GM21619 (cell line): ENCODE measurements at regions not wholly inside any gene's neighbourhood (a gene's known extent, or its start where the extent isn't known, plus 50 kb on each side); places are given as distances from the start of the nearest gene placed in this dataset.

Experiments used
- ATAC-seq: cut with Tn5 transposase; IDR thresholded peaks from one replicate; pipeline ENCODE4 v1.9.1; 2021; ENCODE audit not compliant: unreplicated experiment

DNA sequence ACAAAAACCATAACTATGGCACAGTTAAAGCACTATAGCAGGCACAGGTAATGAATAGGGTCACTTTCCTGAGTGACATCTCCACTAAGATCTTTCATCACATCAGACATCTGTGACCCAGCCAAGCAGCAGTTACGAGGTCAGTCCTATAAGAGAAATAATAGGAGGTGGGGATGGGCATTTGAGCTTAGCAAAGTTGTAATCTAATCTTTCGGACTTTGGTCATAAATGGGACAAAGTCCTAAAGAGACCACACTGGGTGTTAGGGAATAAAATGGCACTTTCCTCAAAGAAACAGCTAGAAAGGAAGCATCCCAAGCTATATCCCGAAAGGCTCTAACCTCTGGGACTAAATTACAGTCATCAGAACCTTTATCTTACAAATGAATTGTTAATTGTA is 432.2 kb downstream of the PIK3R1 start:
- no peak for ATAC-seq

DNA sequence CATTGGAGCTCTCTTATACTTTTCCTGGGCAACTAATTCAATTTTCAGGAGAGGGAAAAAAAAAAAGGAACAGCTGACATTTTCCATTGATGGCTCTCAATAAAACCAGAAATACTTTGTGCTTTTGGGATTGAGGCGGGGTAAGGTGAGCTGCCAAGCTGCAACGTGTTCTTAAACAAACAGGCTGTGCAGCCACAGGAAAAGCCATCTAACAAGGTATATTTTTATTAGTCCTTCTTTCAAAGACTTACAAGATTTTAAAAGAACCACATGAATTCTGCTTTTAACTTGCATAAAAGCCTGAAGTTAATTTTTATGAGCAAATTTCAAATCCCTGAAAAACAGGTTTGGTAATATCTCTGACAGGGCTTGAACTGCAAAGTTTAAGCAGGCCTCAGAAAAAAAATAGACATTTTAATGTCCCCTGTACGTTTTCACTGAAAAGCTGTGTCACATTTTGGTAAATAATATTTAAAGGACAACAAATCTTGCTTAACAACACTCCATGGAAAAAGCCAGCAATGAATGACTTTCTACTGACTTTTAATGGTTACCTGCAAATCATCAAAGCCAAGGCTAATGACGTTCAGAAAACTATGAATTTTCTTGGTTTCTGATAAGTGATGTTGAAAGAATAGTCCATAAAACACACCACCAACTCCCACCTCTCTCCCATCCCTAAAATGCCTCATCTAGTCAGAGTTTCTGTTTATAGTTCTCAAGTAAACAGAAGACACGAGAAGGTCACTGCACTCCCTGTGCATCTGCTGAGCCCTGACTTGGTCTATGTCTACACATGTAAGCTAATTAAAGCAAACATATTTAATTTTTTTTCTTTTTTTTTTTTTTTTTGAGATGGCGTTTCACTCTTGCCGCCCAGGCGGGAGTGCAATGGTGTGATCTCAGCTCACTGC is 433.6 kb downstream of the PIK3R1 start:
- ATAC-seq, result no peak

DNA sequence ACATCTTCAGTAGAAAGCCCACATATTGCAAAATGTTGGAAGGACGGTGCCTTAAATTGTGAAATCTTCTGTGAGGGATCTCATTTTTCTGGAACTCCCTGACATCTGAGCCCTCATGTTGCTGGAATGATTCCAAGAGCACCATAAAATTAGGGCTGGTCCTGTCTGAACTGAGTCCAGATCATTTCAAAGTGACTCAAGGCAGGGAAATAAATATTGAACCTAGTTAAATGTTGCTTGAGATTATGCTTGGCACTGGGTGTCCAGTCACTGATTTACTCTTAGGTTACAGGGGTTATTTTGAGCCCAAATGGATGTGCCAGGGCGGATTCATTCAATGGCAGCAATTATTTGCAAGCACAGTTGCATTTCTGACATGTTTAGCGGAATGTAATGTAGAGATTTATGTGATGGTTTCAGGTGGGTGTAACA is 437.0 kb downstream of the PIK3R1 start:
- no peak for ATAC-seq

DNA sequence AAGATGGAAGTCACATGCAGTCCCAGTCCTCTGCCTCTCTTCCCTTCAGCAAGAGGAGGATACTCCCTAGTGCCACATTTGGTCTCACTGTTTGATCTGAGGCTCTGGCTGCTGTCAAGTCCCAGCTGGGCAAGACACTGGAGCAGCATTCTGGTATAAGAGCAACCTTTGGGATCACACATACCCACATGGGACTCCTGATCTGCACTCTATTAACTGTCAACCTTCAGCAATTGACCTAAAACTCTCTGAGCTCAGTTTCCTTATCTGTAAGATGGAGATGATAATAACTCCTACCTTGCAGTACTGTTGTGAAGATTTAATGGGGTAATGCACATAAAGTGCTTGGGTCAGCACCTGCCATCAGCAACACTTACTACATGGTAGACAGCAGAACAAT is 437.9 kb downstream of the PIK3R1 start:
- no peak for ATAC-seq

DNA sequence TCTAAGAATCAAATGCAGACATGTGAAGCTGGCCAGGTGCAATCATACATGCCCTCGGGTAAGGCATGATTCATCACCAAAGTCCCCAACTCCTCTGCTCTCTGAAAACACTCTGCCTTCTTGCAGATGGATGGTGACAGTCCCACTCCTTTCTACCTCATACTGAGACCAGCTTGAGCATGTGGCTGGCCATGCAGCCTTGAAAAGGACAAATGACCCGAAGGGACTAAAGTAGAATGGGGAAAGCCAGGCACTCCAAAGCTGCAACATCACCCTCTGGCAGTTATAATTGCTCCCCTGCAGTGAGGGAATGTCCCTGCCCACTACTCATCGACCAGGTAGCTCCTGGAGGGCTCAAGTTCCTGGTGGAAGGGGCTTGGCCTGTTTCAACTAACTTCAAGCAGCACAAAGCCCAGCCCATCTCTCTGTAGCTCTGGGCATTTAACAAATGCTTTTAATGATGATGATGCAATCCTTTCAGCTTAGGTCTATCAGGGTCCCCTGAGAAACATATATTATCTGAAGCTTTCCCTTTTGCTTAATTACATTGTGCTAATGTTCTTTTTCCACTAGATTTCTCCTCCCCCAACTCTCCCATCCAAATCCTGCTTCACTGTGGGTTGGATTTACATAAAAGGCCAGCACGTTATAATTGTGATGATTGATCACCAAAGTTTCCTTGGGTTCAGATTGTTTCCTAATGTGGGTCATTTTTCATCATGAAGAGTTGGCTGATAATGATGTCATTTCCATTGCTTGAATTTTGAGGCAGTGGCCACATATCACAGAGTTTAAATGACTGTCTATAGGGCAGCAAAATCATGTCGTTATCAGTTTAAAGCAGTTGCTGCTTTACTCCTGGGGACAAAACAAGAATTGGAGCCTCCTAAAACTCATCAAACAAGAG is 436.5 kb upstream of the SLC30A5 start:
- peak; percentile 49 for ATAC-seq

DNA sequence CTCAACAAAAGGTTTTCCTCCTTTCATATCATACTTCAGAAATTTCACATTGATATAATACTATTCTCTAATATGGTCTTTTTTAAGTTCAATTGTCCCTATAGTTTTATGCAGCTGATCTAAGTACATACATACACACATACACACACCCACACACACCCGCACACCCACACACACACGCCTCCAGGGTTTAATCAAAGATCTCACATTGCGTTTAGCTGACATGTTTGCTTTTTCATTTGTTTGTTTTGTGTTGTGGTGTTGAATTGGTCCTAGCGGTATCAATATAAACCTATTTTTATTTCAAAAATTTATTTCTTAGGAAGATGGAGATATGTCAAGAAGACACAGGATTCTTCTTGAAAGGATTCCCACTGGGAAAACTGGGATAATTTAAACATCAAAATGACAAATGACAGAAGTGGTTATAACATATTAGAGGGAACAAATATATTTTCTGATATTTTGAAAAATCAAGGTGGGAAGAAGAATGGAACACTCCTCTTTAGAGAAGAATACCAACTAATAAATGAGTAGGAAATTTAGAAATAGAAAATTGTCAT is 434.9 kb upstream of the SLC30A5 start:
- ATAC-seq, result no peak

DNA sequence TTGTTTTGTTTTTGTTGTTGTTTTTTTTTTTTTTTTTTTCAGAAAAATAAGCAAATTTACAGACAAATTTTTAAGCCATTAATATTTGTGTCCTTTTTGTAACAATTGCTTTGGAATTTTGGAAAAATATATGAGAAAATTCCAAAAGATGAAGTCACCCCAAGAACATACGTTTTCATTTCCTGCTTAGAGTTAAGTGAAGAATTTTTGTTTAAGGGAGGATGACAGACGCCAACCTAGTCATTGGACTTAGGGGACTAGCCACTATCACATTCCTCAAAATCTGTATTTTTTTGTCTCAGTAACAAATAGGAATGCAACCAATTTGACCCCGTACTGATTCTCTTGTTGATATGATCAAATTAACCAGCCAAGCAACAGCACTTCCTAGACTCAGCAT is 433.9 kb upstream of the SLC30A5 start:
- no peak for ATAC-seq

DNA sequence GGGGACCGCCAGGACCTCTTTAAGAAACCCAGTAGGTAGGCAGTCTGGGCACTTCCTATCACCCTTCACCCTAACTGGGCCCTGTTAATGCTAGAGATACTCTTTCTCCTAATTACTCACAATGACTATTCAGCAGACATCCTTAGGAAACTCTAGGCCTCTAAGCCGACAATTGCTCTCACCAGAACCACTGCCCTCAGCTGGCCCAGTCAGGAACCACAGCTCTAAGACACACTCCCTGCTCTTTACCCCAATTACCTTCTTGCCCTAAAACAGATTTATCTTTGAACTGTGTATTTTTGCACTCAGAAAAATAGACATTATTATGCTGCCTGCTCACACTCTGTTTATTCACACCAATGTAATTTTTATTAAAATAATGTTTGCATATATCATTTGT is 432.6 kb upstream of the SLC30A5 start:
- ATAC-seq, result peak; percentile 68

DNA sequence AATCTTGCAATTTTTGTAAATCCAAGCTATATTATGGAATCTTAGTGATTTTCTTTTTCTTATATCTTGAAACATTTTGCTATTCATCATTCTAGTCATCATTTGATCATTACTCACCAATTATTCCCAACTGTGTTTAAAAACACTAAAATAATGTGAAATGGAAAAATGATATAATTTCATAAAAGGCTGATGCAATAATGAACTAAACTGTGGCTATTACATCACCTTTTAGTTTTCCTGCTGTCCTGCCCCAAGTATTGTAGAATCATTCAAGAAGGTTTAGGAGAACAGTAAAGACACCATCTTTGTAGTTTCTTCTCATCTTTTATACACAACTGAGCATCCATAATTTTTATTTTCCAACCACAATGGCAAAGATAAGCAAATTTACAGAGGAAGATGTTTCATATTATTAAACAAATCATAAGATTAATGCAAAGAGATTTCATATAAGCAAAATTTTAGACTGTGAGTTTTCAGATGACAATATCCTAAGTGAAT is 431.0 kb upstream of the SLC30A5 start:
- ATAC-seq, result no peak

DNA sequence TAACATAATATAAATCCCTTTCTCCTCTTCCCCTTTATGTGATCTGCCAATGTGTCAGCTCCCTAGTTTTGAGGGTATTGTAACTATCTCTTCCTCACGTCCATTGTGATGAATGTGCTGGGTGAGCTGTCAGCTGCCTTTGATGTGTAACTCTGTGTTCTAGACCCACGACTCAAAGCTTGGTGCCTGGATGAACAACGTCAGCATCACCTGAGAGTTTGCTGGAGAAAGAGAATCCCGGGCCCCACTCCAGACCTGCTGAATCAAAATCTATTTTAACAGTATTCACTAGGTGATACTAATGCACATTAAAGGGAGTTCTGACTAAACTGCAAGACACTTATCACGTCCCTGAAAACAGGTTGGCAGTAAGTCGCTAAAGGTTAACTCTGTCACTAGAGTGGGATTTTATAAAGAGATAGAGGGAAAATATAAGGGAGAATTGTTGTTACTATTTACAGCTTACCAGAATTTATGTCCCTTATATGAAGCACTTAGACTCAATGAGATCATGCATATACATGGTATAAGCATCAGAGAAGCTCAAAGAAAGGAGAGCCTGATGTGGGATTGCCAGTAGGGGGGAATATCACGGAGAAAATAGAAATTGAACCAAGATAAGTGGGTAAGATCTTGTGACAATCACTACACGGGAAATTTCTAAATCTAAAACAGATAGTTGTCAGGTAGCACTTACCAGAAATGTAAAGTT is 423.8 kb upstream of the SLC30A5 start:
- ATAC-seq, result no peak

DNA sequence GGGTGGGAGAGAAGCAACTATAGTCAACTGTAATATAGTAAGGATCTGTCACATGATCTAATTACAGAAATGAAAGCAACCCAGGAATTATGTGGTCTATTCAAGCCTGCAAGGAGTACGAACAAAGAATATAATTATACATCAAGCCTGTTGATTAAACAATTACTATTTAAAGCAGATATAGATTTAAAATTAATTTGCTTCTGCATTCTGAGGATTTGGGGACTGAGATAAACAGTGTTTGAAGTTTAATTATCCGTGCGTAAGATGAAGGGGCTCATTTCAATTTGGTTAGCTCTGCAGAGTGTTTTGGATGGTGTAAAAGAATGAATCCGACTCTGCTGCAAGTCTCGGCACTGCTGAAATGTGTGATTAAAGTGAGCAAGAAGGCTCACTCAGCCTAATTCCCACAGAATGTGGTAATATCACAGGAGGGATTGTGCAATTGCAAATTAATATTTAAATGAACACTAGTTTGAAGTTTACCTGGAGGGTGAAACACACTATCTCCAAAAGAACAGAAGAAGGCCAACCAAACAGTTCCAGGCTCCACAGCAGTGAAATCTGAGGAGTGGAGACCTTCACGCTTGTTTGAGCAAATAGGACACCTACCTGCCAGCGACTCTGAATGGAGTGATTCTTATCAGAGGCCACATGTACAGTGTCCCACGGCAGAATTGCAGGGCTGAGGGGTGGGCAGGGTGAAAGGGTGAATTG is 420.6 kb upstream of the SLC30A5 start:
- no peak for ATAC-seq

DNA sequence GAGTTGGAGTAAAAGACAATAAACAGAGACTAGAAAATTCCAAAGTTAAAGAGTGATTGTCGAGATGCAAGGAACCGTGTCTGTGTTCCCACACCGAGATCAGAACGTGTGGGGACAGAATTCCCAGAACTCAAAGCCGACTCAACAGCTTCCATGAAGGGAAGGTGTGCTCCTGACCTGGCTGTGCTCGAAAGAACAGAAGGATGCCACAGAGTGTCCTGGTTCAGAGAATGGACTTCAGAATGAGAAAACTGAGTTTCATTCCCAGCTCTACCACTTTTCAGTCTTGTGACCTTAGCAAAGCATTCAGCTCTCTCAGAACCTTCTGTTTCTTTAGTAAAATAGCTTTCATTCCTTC is 420.0 kb upstream of the SLC30A5 start:
- ATAC-seq, result no peak

DNA sequence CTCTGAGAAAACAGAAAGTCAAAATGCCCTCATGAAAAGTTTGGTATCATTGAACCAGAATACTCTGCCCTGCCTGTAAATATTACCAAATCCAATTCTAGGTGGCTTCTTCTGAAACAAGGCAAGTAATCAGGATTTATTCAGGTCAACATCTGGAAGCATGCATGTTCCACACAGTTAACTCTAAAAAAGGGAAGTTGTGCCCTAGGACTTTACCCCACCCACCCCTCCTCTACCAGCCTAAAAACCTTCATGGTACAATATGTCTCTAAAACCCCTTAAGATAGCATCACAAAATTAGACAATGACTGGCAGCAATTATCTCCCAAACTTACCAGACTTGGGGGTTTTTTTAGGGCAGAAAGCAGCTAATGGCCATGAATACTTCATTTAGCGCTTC is 414.8 kb upstream of the SLC30A5 start:
- no peak for ATAC-seq

DNA sequence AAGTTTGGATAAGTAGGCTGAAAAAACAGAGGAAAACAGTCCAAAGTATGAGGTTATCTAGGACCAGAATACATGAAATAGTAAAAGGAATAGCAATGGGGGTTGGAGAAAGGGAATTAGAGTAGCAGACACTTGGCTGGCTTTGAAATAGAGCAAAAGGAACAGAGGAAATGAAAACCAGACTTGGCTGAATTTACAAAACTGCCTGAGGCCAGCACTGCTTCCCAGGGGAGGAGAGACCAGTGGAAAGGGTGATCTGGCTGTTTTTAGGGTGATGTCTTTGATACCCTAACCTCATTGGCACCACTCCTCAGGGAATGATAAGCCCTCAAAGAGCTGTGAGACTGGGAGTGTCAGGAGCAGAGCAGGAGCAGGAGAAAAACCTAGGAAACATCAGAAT is 413.4 kb upstream of the SLC30A5 start:
- ATAC-seq, result no peak

DNA sequence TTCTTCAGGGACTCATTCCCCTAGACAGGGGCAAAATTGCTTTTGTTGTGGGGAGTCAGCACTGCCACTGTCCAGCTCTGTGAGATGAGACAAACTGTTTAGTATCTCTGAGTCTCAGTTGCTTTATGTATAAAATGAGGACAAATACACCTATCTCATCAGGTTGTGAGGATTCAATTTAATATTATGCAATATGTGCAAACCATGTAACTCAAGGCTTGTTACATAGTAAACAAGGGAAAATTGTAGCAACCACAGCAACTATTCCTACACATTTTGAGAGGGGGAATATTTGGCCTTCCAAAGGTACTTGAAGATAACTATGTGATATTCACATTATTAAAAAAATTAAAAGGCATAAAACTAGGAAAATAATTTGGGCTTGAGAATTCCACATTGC is 411.9 kb upstream of the SLC30A5 start:
- no peak for ATAC-seq

DNA sequence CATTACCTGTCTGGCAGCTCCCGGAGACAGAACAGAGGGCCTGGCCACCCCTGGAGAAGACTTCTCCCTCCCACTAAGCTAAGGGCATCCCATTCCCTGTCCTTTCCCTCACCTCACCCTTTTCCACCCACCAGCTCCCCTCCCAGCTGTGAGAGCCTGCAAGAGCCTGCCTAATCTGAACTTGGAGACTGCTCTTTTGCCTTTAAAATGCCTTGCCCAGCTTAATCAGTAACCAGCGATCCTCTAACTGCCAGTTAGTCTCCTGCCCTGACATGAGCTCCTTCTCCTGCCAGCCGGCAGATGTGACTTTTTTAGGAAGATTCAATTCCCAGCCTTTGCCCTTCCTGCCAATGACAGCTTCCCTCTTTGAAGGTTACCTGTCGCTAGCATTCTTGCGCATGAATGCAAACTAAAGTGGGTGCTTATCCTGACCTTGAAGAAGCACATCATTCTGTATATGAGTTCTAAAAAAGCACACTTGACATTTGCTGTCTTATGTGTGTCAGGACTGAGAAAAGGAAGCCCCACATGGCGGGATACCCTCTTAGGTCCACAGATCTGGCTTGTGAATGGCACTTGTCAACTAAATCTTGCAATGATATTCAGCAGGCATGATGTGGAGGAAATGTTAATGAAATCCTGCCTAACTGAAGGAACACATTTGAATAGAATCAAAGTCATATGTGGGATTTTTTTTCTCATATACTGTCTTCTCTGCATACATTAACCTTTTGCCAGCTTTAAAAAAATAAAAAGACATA is 411.2 kb upstream of the SLC30A5 start:
- ATAC-seq, result no peak

DNA sequence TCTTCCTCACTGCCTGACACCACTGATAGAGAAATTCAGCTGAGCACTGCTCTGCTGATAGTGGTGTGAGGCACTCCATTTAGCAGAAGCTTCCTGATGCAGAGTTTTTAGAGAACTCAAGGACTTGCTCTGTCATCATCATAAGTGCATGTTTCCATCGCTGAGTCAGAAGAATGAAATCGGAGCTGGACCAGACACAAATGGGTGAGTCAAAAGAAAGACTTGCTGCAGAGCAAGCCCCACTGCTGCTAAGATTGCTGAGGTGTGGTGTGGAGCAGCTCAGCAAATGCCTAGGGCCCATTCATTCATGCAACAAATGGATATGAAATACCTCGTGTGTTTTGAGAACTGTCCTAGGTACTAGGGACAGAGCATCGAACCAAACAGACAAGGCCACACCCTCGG is 410.2 kb upstream of the SLC30A5 start:
- ATAC-seq, result no peak

DNA sequence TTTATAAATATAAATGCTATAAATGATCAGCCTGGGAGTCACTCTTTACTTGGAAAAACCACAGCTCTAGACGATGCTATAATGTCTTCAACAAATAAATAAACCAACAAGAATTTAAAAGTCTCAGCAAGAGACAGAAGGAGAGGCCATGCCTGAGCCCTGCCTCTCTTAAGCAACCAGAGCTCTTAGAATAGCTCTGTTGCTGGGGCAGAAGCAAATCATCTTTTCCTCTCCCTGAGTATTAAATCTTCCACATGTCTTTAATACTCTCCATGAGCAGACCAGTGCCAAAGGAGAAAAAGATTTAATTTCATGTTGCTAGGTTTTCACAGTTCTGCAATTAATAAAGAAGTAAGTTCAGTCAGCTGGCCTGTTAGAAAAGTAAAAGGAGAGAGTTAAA is 408.0 kb upstream of the SLC30A5 start:
- no peak for ATAC-seq

DNA sequence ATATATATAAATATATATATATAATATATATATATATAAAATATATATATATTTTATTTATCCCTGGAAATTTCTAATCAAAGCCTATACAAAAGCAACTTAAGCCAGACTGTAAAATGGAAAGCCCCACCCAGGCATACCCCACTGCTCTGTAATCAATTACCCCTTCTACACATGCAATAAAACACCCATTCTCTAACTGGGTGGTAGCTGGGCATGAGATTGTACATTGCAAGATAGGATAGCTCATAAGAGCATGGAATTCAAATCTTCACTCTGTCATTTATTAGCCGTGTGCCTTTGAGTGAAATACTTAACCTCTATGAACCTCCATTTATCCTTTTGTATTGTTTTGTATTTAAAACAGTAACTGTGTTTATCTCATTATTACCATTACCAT is 405.3 kb upstream of the SLC30A5 start:
- ATAC-seq, result no peak

DNA sequence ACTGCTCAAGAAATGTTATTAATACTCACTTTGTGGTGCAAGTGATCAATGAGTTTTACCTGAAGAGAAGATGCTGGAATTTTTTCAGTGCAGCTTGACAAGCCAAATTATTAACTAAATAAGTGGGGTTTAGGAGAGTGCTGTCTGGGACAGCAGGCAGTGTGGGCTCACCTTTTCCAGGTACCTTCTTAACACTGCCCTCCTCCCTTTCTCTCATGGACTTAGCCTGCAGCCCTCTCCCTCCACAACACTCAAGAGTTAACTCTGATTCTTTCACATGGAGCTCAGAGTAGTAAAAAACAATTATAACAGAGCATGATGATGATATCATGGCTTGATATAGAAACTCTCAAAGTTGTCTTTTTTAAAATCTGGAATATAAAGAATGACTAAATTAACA is 404.8 kb upstream of the SLC30A5 start:
- ATAC-seq, result no peak
